SK-N-SH (cell line): ENCODE measurements at regions not wholly inside any gene's neighbourhood (a gene's known extent, or its start where the extent isn't known, plus 50 kb on each side); places are given as distances from the start of the nearest gene placed in this dataset.

Source experiments
- CTCF ChIA-PET: fragments of 300-600, 350-600 bp; formaldehyde crosslinking; extraction: SDS; loops from one replicate; lab custom pipeline; 2021; lab: Yijun Ruan, JAX
- POLR2A ChIA-PET: fragments of 350-600 bp; sonication (Branson Sonifier 250); formaldehyde crosslinking; extraction: SDS; loops from one replicate; lab custom pipeline; 2020; ENCODE audit warnings: antibody characterized with exemption, inconsistent platforms; lab: Yijun Ruan, JAX
- DNase-seq: peaks from one replicate; pipeline ENCODE4 v3.0.0; 2012
- H2AFZ ChIP-seq: fragments of 200-600 bp; sonication (generic); 2 replicates; pipeline ENCODE4 v1.8.1; 2016; ENCODE audit warnings: antibody characterized with exemption, mild to moderate bottlenecking, low read depth
- H3F3A ChIP-seq: fragments of 200-600 bp; sonication (generic); replicated peaks from 2 replicates; pipeline ENCODE3; 2016; ENCODE audit warnings: antibody characterized with exemption, mild to moderate bottlenecking; ENCODE audit not compliant: insufficient read depth
- H3K27ac ChIP-seq, 2 experiments: fragments of 200-500 bp in 1 of 2; fragments of 200-600 bp in 1 of 2; sonication (Bioruptor generic) in 1 of 2; sonication (generic), shearing (Covaris generic) in 1 of 2; 2 replicates each; pipeline versions ENCODE4 v1.5.1 to v1.6.1; 2014 to 2016; ENCODE audit warnings: low read depth in 2 of 2, inconsistent platforms in 1 of 2, low read length in 1 of 2, mild to moderate bottlenecking in 1 of 2, mixed read lengths in 1 of 2
- H3K27me3 ChIP-seq: fragments of 200-600 bp; sonication (generic), shearing (Covaris generic); 2 replicates; pipeline ENCODE4 v1.6.1; 2016; ENCODE audit warnings: mixed run types; ENCODE audit not compliant: insufficient read depth
- H3K36me3 ChIP-seq, 2 experiments: fragments of 200-500 bp in 1 of 2; fragments of 200-600 bp in 1 of 2; sonication (Bioruptor generic) in 1 of 2; sonication (generic) in 1 of 2; replicated peaks in 1 of 2; 2 replicates each; pipeline versions ENCODE3 to v1.5.1; 2014 to 2016; ENCODE audit warnings: low read length in 1 of 2, mild to moderate bottlenecking in 1 of 2; ENCODE audit not compliant: insufficient read depth in 2 of 2, control insufficient read depth in 1 of 2
- H3K4me1 ChIP-seq, 2 experiments: fragments of 200-500 bp in 1 of 2; fragments of 200-600 bp in 1 of 2; sonication (Bioruptor generic) in 1 of 2; sonication (generic), shearing (Covaris generic) in 1 of 2; 2 replicates each; pipeline versions ENCODE4 v1.5.1 to v1.6.1; 2014 to 2016; ENCODE audit warnings: low read depth in 1 of 2, low read length in 1 of 2, mixed run types in 1 of 2; ENCODE audit not compliant: insufficient read depth in 2 of 2, control insufficient read depth in 1 of 2
- H3K4me2 ChIP-seq: fragments of 200-600 bp; sonication (generic), shearing (Covaris generic); 2 replicates; pipeline ENCODE4 v1.6.1; 2017; ENCODE audit warnings: mixed run types
- H3K4me3 ChIP-seq, 2 experiments: fragments of 200-500 bp in 1 of 2; fragments of 200-600 bp in 1 of 2; sonication (Bioruptor generic) in 1 of 2; sonication (generic), shearing (Covaris generic) in 1 of 2; 2 replicates each; pipeline versions ENCODE4 v1.5.1 to v1.8.1; 2014 to 2016; ENCODE audit warnings: low read depth in 2 of 2, inconsistent platforms in 1 of 2, low read length in 1 of 2, mild to moderate bottlenecking in 1 of 2, mixed read lengths in 1 of 2, moderate library complexity in 1 of 2
- H3K79me2 ChIP-seq: fragments of 200-600 bp; sonication (generic); 2 replicates; pipeline ENCODE4 v1.8.1; 2017; ENCODE audit warnings: mild to moderate bottlenecking; ENCODE audit not compliant: insufficient read depth
- H3K9ac ChIP-seq: fragments of 200-600 bp; sonication (generic); 2 replicates; pipeline ENCODE4 v1.6.1; 2017; ENCODE audit warnings: mixed run types
- H3K9me2 ChIP-seq: fragments of 200-600 bp; sonication (generic); 2 replicates; pipeline ENCODE4 v1.6.1; 2017; ENCODE audit warnings: mixed run types
- H3K9me3 ChIP-seq: fragments of 200-600 bp; sonication (generic); 2 replicates; pipeline ENCODE4 v1.6.1; 2017; ENCODE audit warnings: mixed run types, mild to moderate bottlenecking, moderate library complexity
- H4K20me1 ChIP-seq: fragments of 200-600 bp; sonication (generic); 2 replicates; pipeline ENCODE4 v1.6.1; 2017; ENCODE audit warnings: mild to moderate bottlenecking, mixed run types; ENCODE audit not compliant: insufficient read depth
- ELF1 ChIP-seq: IDR thresholded peaks from 2 replicates; pipeline ENCODE4 v1.4.0; 2012
- EZH2phosphoT487 ChIP-seq: fragments of 200-600 bp; sonication (generic); IDR thresholded peaks from 2 replicates; pipeline ENCODE4 v1.6.1; 2017; ENCODE audit warnings: low read depth, mixed run types, mild to moderate bottlenecking, antibody characterized with exemption, moderate library complexity, borderline replicate concordance
- FOSL2 ChIP-seq: IDR thresholded peaks from 2 replicates; pipeline ENCODE4 v1.4.0; 2012; ENCODE audit warnings: low read depth, mild to moderate bottlenecking, moderate library complexity, borderline replicate concordance
- FOXJ3 ChIP-seq: sonication (generic); formaldehyde crosslinking; IDR thresholded peaks from 2 replicates; pipeline ENCODE4 v1.5.1; 2020; ENCODE audit warnings: mild to moderate bottlenecking, missing genetic modification reagents
- GATA2 ChIP-seq: sonication (generic); formaldehyde crosslinking; IDR thresholded peaks from 2 replicates; pipeline ENCODE4 v1.5.0; 2020; ENCODE audit warnings: mild to moderate bottlenecking, missing genetic modification reagents
- MAX ChIP-seq: IDR thresholded peaks from 2 replicates; pipeline ENCODE4 v1.4.0; 2012; ENCODE audit warnings: low read depth
- PBX3 ChIP-seq: IDR thresholded peaks from 2 replicates; pipeline ENCODE4; 2012
- POLR2AphosphoS5 ChIP-seq: IDR thresholded peaks from 2 replicates; pipeline ENCODE4 v1.6.1; 2012; ENCODE audit warnings: low read depth, low read length
- REST ChIP-seq: IDR thresholded peaks from 2 replicates; pipeline ENCODE4 v1.6.1; 2012; ENCODE audit warnings: mild to moderate bottlenecking, low read depth, low read length, moderate library complexity
- RFX5 ChIP-seq: IDR thresholded peaks from 2 replicates; pipeline ENCODE4 v1.6.1; 2012; ENCODE audit warnings: mild to moderate bottlenecking, improper control_type of control experiment, low read length
- SMC3 ChIP-seq: IDR thresholded peaks from 2 replicates; pipeline ENCODE4 v1.6.1; 2012; ENCODE audit warnings: low read depth, low read length, improper control_type of control experiment
- TAF1 ChIP-seq: IDR thresholded peaks from 2 replicates; pipeline ENCODE4 v1.6.1; 2012; ENCODE audit warnings: low read depth, mild to moderate bottlenecking, low read length, moderate library complexity, borderline replicate concordance
- TCF12 ChIP-seq: IDR thresholded peaks from 2 replicates; pipeline ENCODE4 v1.4.0; 2012
- TEAD4 ChIP-seq: IDR thresholded peaks from 2 replicates; pipeline ENCODE4 v1.4.0; 2012; ENCODE audit warnings: mild to moderate bottlenecking, borderline replicate concordance; ENCODE audit not compliant: insufficient read depth
- USF1 ChIP-seq: IDR thresholded peaks from 2 replicates; pipeline ENCODE4 v1.4.0; 2012; ENCODE audit warnings: low read depth, borderline replicate concordance
- WGBS: methylation state at CpG from one replicate; pipeline ENCODE4 v1.1.6; 2017; ENCODE audit warnings: low lambda C conversion rate; 5-methylcytosine and 5-hydroxymethylcytosine counted together

- H3K9ac ChIP-seq = no peak overlapping the region
- no peak overlapping the region for H3K4me3 ChIP-seq
- no peaks in the 10 kb centered on the region for H3K9me2 ChIP-seq
- no peaks in the 10 kb centered on the region for H3K36me3 ChIP-seq
- TF ChIP-seq ELF1 = no peak
- TF ChIP-seq USF1 = no peak
- no peak for TF ChIP-seq FOSL2
- no peak for TF ChIP-seq TAF1
- TF ChIP-seq MAX = no peak
- TF ChIP-seq FOXJ3 = no peak
- no peak for TF ChIP-seq PBX3
- TF ChIP-seq GATA2 (CRISPR knock-in tag) = no peak
- no peak overlapping the region for H2AFZ ChIP-seq
- H3K27ac ChIP-seq = no peak overlapping the region
- DNase-seq = no peak
- H3K9me3 ChIP-seq = no peaks in the 10 kb centered on the region
- H3K79me2 ChIP-seq = no peaks in the 10 kb centered on the region
- H3K4me2 ChIP-seq = no peak overlapping the region
- POLR2A ChIA-PET = no interaction called here
- no peaks in the 10 kb centered on the region for H3F3A ChIP-seq
- CTCF ChIA-PET = no interaction called here
- no peaks in the 10 kb centered on the region for H3K27me3 ChIP-seq
- H4K20me1 ChIP-seq = no peaks in the 10 kb centered on the region
- WGBS = 33% methylated on average over 2 of the region's 2 CpGs
- no peaks in the 10 kb centered on the region for H3K4me1 ChIP-seq
These were observed 300.1 kb upstream of the LUZP2 start for GRCh38 chr11:24196733-24197132.

- Histone ChIP-seq H4K20me1 (no peaks in the 10 kb centered on the region), H3K4me1 (no peaks in the 10 kb centered on the region), H3F3A (no peaks in the 10 kb centered on the region), H3K27me3 (no peaks in the 10 kb centered on the region), H3K9me2 (no peaks in the 10 kb centered on the region), H3K27ac (no peak overlapping the region), H3K9ac (no peak overlapping the region), H3K79me2 (no peaks in the 10 kb centered on the region), H3K4me2 (no peak overlapping the region), H2AFZ (no peak overlapping the region), H3K9me3 (no peaks in the 10 kb centered on the region), H3K36me3 (no peaks in the 10 kb centered on the region), H3K4me3 (no peak overlapping the region)
- WGBS = 74% methylated on average over 5 of the region's 5 CpGs
- no peak for DNase-seq
- TF ChIP-seq SMC3 (no peak), REST (no peak), PBX3 (no peak), POLR2AphosphoS5 (no peak), TEAD4 (no peak), EZH2phosphoT487 (no peak), ELF1 (no peak), RFX5 (no peak), TCF12 (no peak), FOSL2 (no peak)
- ChIA-PET POLR2A (no interaction called here), CTCF (no interaction called here)
These were observed 298.4 kb upstream of the LUZP2 start for GRCh38 chr11:24198481-24198880.
